A549 (cell line): ENCODE measurements at regions not wholly inside any gene's neighbourhood (a gene's known extent, or its start where the extent isn't known, plus 50 kb on each side); places are given as distances from the start of the nearest gene placed in this dataset.

Source experiments
- MAFK ChIP-seq: fragments of 450-650 bp; IDR thresholded peaks from 2 replicates; pipeline ENCODE4 v1.6.1; 2014; ENCODE audit not compliant: partially characterized antibody
- POLR2A ChIP-seq: IDR thresholded peaks from 2 replicates; pipeline ENCODE4 v1.6.1; 2012; ENCODE audit warnings: mild to moderate bottlenecking, low read length
- RNF2 ChIP-seq: fragments of 200-600 bp; sonication (generic); IDR thresholded peaks from 2 replicates; pipeline ENCODE4 v1.6.1; 2016; ENCODE audit warnings: low read depth, mild to moderate bottlenecking, antibody characterized with exemption, moderate library complexity, borderline replicate concordance
- SMC3 ChIP-seq: fragments of >200 bp; sonication (Bioruptor Twin); formaldehyde crosslinking; IDR thresholded peaks from 3 replicates; pipeline ENCODE4 v1.6.1; 2018; ENCODE audit warnings: inconsistent platforms
- ZC3H11A ChIP-seq: fragments of 450-650 bp; IDR thresholded peaks from 2 replicates; pipeline ENCODE4 v1.6.1; 2014; ENCODE audit warnings: antibody characterized with exemption, mild to moderate bottlenecking
- TF ChIP-seq, protein P1 (sequence below): fragments of >200 bp; sonication (Bioruptor Twin); formaldehyde crosslinking; IDR thresholded peaks from 3 replicates; pipeline ENCODE4 v1.5.1; 2016
- TF ChIP-seq, protein P2 (sequence below): fragments of 200-600 bp; sonication (generic); IDR thresholded peaks from 2 replicates; pipeline ENCODE4 v1.6.1; 2016; ENCODE audit warnings: antibody characterized with exemption, mild to moderate bottlenecking, moderate library complexity
- TF ChIP-seq, protein P3 (sequence below): IDR thresholded peaks from 2 replicates; pipeline ENCODE4 v1.6.1; 2012

DNA sequence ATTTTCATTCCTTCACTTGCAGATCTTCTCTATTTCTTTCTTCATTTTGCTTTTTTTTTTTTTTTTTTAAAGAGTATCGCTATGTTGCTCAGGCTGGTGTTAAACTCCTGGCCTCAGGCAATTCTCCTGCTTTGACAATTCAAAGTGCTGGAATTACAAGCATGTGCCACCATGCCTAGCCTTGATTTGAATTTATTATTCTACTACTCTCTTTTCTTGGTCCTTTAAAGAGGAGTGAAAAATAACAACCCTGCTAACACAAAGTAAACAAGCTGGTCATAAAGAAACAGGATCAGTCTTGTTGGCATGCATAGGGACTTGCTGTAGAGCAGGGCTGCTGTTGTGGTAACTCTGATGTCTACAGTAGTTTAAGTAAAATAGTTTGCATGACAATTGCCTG lies 1615.3 kb upstream of the ZEB2 start:
- TF ChIP-seq POLR2A, result no peak
- TF ChIP-seq, protein P1, sequence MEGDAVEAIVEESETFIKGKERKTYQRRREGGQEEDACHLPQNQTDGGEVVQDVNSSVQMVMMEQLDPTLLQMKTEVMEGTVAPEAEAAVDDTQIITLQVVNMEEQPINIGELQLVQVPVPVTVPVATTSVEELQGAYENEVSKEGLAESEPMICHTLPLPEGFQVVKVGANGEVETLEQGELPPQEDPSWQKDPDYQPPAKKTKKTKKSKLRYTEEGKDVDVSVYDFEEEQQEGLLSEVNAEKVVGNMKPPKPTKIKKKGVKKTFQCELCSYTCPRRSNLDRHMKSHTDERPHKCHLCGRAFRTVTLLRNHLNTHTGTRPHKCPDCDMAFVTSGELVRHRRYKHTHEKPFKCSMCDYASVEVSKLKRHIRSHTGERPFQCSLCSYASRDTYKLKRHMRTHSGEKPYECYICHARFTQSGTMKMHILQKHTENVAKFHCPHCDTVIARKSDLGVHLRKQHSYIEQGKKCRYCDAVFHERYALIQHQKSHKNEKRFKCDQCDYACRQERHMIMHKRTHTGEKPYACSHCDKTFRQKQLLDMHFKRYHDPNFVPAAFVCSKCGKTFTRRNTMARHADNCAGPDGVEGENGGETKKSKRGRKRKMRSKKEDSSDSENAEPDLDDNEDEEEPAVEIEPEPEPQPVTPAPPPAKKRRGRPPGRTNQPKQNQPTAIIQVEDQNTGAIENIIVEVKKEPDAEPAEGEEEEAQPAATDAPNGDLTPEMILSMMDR, result no peak
- TF ChIP-seq ZC3H11A, result no peak
- TF ChIP-seq, protein P2, sequence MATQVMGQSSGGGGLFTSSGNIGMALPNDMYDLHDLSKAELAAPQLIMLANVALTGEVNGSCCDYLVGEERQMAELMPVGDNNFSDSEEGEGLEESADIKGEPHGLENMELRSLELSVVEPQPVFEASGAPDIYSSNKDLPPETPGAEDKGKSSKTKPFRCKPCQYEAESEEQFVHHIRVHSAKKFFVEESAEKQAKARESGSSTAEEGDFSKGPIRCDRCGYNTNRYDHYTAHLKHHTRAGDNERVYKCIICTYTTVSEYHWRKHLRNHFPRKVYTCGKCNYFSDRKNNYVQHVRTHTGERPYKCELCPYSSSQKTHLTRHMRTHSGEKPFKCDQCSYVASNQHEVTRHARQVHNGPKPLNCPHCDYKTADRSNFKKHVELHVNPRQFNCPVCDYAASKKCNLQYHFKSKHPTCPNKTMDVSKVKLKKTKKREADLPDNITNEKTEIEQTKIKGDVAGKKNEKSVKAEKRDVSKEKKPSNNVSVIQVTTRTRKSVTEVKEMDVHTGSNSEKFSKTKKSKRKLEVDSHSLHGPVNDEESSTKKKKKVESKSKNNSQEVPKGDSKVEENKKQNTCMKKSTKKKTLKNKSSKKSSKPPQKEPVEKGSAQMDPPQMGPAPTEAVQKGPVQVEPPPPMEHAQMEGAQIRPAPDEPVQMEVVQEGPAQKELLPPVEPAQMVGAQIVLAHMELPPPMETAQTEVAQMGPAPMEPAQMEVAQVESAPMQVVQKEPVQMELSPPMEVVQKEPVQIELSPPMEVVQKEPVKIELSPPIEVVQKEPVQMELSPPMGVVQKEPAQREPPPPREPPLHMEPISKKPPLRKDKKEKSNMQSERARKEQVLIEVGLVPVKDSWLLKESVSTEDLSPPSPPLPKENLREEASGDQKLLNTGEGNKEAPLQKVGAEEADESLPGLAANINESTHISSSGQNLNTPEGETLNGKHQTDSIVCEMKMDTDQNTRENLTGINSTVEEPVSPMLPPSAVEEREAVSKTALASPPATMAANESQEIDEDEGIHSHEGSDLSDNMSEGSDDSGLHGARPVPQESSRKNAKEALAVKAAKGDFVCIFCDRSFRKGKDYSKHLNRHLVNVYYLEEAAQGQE, result no peak
- no peak for TF ChIP-seq SMC3
- no peak for TF ChIP-seq MAFK
- no peak for TF ChIP-seq RNF2
- TF ChIP-seq, protein P3, sequence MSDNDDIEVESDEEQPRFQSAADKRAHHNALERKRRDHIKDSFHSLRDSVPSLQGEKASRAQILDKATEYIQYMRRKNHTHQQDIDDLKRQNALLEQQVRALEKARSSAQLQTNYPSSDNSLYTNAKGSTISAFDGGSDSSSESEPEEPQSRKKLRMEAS, result no peak
